Astrocyte (in vitro differentiated cells and primary cell): ENCODE measurements at regions not wholly inside any gene's neighbourhood (a gene's known extent, or its start where the extent isn't known, plus 50 kb on each side); places are given as distances from the start of the nearest gene placed in this dataset.

Experiments used
- DNase-seq: peaks from one replicate; pipeline ENCODE4 v3.0.0-alpha.2; 2010; ENCODE audit warnings: low read depth
- FAIRE-seq: peaks from 2 replicates; lab custom pipeline; 2011; peaks lifted over from hg19 to GRCh38; lab: Jason Lieb, UNC
- H2AFZ ChIP-seq: 2 replicates; pipeline ENCODE4 v1.6.0; 2012; ENCODE audit warnings: low read depth, low read length, inconsistent platforms
- H3K27ac ChIP-seq: 2 replicates; pipeline ENCODE4 v1.5.1; 2011; ENCODE audit warnings: low read depth, low read length, inconsistent platforms
- H3K27me3 ChIP-seq: 2 replicates; pipeline ENCODE4 v1.6.0; 2011; ENCODE audit warnings: low read length, inconsistent platforms; ENCODE audit not compliant: insufficient read depth
- H3K36me3 ChIP-seq: 2 replicates; pipeline ENCODE4 v1.5.1; 2011; ENCODE audit warnings: low read length, inconsistent platforms; ENCODE audit not compliant: insufficient read depth
- H3K4me1 ChIP-seq: 2 replicates; pipeline ENCODE4 v1.5.1; 2011; ENCODE audit warnings: low read length, inconsistent platforms; ENCODE audit not compliant: insufficient read depth
- H3K4me2 ChIP-seq: 2 replicates; pipeline ENCODE4 v1.6.0; 2012; ENCODE audit warnings: low read length, inconsistent platforms
- H3K4me3 ChIP-seq: 2 replicates; pipeline ENCODE4 v1.5.1; 2011; ENCODE audit warnings: low read depth, mild to moderate bottlenecking, low read length, inconsistent platforms; ENCODE audit not compliant: insufficient read depth
- H3K79me2 ChIP-seq: 2 replicates; pipeline ENCODE4 v1.6.0; 2012; ENCODE audit warnings: mild to moderate bottlenecking, low read length, inconsistent platforms; ENCODE audit not compliant: insufficient read depth
- H3K9ac ChIP-seq: 2 replicates; pipeline ENCODE4 v1.6.0; 2012; ENCODE audit warnings: mild to moderate bottlenecking, low read length, inconsistent platforms
- H3K9me3 ChIP-seq: 2 replicates; pipeline ENCODE4 v1.5.1; 2012; ENCODE audit warnings: low read depth, mild to moderate bottlenecking, low read length, inconsistent platforms; ENCODE audit not compliant: insufficient read depth
- H4K20me1 ChIP-seq: 2 replicates; pipeline ENCODE4 v1.6.0; 2012; ENCODE audit warnings: low read length, inconsistent platforms; ENCODE audit not compliant: insufficient read depth
- H3K27ac Mint-ChIP-seq: one replicate; pipeline ENCODE4 v1.8.0; 2021; ENCODE audit warnings: mild to moderate bottlenecking, mixed read lengths; ENCODE audit not compliant: unreplicated experiment
- H3K27me3 Mint-ChIP-seq: one replicate; pipeline ENCODE4 v1.8.0; 2021; ENCODE audit warnings: low read depth, mixed read lengths; ENCODE audit not compliant: unreplicated experiment
- H3K36me3 Mint-ChIP-seq: one replicate; pipeline ENCODE4 v1.8.0; 2021; ENCODE audit warnings: low read depth, mixed read lengths; ENCODE audit not compliant: unreplicated experiment
- H3K4me1 Mint-ChIP-seq: one replicate; pipeline ENCODE4 v1.8.0; 2021; ENCODE audit warnings: low read depth, mixed read lengths; ENCODE audit not compliant: unreplicated experiment
- H3K4me3 Mint-ChIP-seq: one replicate; pipeline ENCODE4 v1.8.0; 2021; ENCODE audit warnings: mild to moderate bottlenecking, moderate library complexity, mixed read lengths; ENCODE audit not compliant: unreplicated experiment
- H3K9me3 Mint-ChIP-seq: one replicate; pipeline ENCODE4 v1.8.0; 2021; ENCODE audit warnings: mild to moderate bottlenecking, mixed read lengths; ENCODE audit not compliant: unreplicated experiment
- CTCF ChIP-seq: IDR thresholded peaks from 2 replicates; pipeline ENCODE4 v1.5.1; 2011; ENCODE audit warnings: low read depth, mild to moderate bottlenecking, inconsistent platforms, low read length, moderate library complexity; ENCODE audit not compliant: insufficient read depth
- EZH2 ChIP-seq: IDR thresholded peaks from 2 replicates; pipeline ENCODE4 v1.6.1; 2012; ENCODE audit warnings: mild to moderate bottlenecking, low read length, inconsistent platforms; ENCODE audit not compliant: insufficient read depth

GRCh38 chr6:166778046-166778445 lies 151.0 kb upstream of the RPS6KA2 start:
- FAIRE-seq (no peak), DNase-seq (no peak)
- no peak overlapping the region for H3K4me2 ChIP-seq
- Mint-ChIP-seq H3K36me3 (no peaks in the 10 kb centered on the region), H3K27me3 (peaks cover 16% of the 10 kb centered on the region), H3K4me1 (no peaks in the 10 kb centered on the region), H3K4me3 (no peak overlapping the region), H3K9me3 (no peaks in the 10 kb centered on the region), H3K27ac (no peak overlapping the region)
- no peak overlapping the region for H2AFZ ChIP-seq
- H3K79me2 ChIP-seq: no peaks in the 10 kb centered on the region
- no peaks in the 10 kb centered on the region for H4K20me1 ChIP-seq
- no peaks in the 10 kb centered on the region for H3K9me3 ChIP-seq
- no peaks in the 10 kb centered on the region for H3K36me3 ChIP-seq
- H3K9ac ChIP-seq: no peak overlapping the region
- TF ChIP-seq CTCF (no peak), EZH2 (no peak)
- H3K27me3 ChIP-seq: peaks cover 8% of the 10 kb centered on the region
- no peak overlapping the region for H3K27ac ChIP-seq
- H3K4me1 ChIP-seq: no peaks in the 10 kb centered on the region
- no peak overlapping the region for H3K4me3 ChIP-seq

- H3K36me3 ChIP-seq: no peaks in the 10 kb centered on the region
- H3K4me3 Mint-ChIP-seq: no peak overlapping the region
Measured at GRCh38 chr6:166777096-166777630, 150.1 kb upstream of the RPS6KA2 start.

More at GRCh38 chr6:166777096-166777630, 150.1 kb upstream of the RPS6KA2 start:
- Histone ChIP-seq H2AFZ (no peak overlapping the region), H3K9ac (no peak overlapping the region), H3K4me3 (no peak overlapping the region), H3K4me2 (no peak overlapping the region), H3K4me1 (no peaks in the 10 kb centered on the region), H3K79me2 (no peaks in the 10 kb centered on the region), H3K27ac (no peak overlapping the region), H3K27me3 (peaks cover 10% of the 10 kb centered on the region), H4K20me1 (no peaks in the 10 kb centered on the region), H3K9me3 (no peaks in the 10 kb centered on the region)
- TF ChIP-seq EZH2 (no peak), CTCF (no peak)
- FAIRE-seq (no peak), DNase-seq (no peak)
- Mint-ChIP-seq H3K9me3 (no peaks in the 10 kb centered on the region), H3K36me3 (no peaks in the 10 kb centered on the region), H3K4me1 (no peaks in the 10 kb centered on the region), H3K27ac (no peak overlapping the region), H3K27me3 (peaks cover 16% of the 10 kb centered on the region)
